Bronchial epithelial cell (primary cell): ENCODE measurements at regions not wholly inside any gene's neighbourhood (a gene's known extent, or its start where the extent isn't known, plus 50 kb on each side); places are given as distances from the start of the nearest gene placed in this dataset.

ENCODE experiments used
- DNase-seq: peaks from one replicate; pipeline ENCODE4 v3.0.0-alpha.2; 2010; ENCODE audit warnings: low read depth
- FAIRE-seq: peaks from 2 replicates; lab custom pipeline; 2011; peaks lifted over from hg19 to GRCh38; lab: Jason Lieb, UNC
- H3K27me3 ChIP-seq: 2 replicates; pipeline ENCODE4 v1.5.1; 2011; ENCODE audit warnings: low read length; ENCODE audit not compliant: control insufficient read depth, insufficient read depth
- H3K36me3 ChIP-seq: 2 replicates; pipeline ENCODE4 v1.5.1; 2011; ENCODE audit warnings: low read length; ENCODE audit not compliant: control insufficient read depth, insufficient read depth
- H3K4me3 ChIP-seq: 2 replicates; pipeline ENCODE4 v1.5.1; 2011; ENCODE audit warnings: mild to moderate bottlenecking, low read depth, low read length, control low read depth
- CTCF ChIP-seq: IDR thresholded peaks from 2 replicates; pipeline ENCODE4 v1.5.1; 2011; ENCODE audit warnings: mild to moderate bottlenecking, moderate library complexity, low read length, control low read depth, inconsistent platforms; ENCODE audit not compliant: insufficient read depth, severe bottlenecking

- Histone ChIP-seq H3K4me3 (no peak overlapping the region), H3K36me3 (no peaks in the 10 kb centered on the region), H3K27me3 (no peaks in the 10 kb centered on the region)
- no peak for TF ChIP-seq CTCF
- DNase-seq (no peak), FAIRE-seq (no peak)
These were observed 76.4 kb upstream of the VSTM2B start for GRCh38 chr19:29449371-29449770.

- Histone ChIP-seq H3K36me3 (no peaks in the 10 kb centered on the region), H3K4me3 (no peak overlapping the region), H3K27me3 (no peaks in the 10 kb centered on the region)
- FAIRE-seq (no peak), DNase-seq (no peak)
- no peak for TF ChIP-seq CTCF
These were observed 75.5 kb upstream of the VSTM2B start for GRCh38 chr19:29450306-29450705.

- Histone ChIP-seq H3K27me3 (no peaks in the 10 kb centered on the region), H3K36me3 (no peaks in the 10 kb centered on the region), H3K4me3 (no peak overlapping the region)
- FAIRE-seq (no peak), DNase-seq (no peak)
- TF ChIP-seq CTCF = no peak
These were observed 75.0 kb upstream of the VSTM2B start for GRCh38 chr19:29450812-29451211.

- TF ChIP-seq CTCF = no peak
- FAIRE-seq (no peak), DNase-seq (no peak)
- H3K4me3 ChIP-seq = no peak overlapping the region
- no peaks in the 10 kb centered on the region for H3K36me3 ChIP-seq
- H3K27me3 ChIP-seq = no peaks in the 10 kb centered on the region
These were observed 71.7 kb upstream of the VSTM2B start for GRCh38 chr19:29454109-29454508.

GRCh38 chr19:29457413-29457812, 68.4 kb upstream of the VSTM2B start:
- DNase-seq (no peak), FAIRE-seq (no peak)
- H3K4me3 ChIP-seq = no peak overlapping the region
- H3K27me3 ChIP-seq = no peaks in the 10 kb centered on the region
- H3K36me3 ChIP-seq = no peaks in the 10 kb centered on the region
- no peak for TF ChIP-seq CTCF

GRCh38 chr19:29467824-29468401, 57.9 kb upstream of the VSTM2B start:
- no peak for TF ChIP-seq CTCF
- H3K36me3 ChIP-seq = no peaks in the 10 kb centered on the region
- no peak overlapping the region for H3K4me3 ChIP-seq
- H3K27me3 ChIP-seq = no peaks in the 10 kb centered on the region
- no peak for FAIRE-seq
- peak; percentile 5 for DNase-seq
